Karpas-422 (cell line): ENCODE measurements at regions not wholly inside any gene's neighbourhood (a gene's known extent, or its start where the extent isn't known, plus 50 kb on each side); places are given as distances from the start of the nearest gene placed in this dataset.
A peak's percentile ranks its signal among the peaks of the same experiment; 100 is the strongest.
"Not testable (repeated sequence)": the region's sequence is repeated elsewhere in the genome, so short reads cannot be mapped to it uniquely, and the experiment has no call there.

Source experiments
- DNase-seq: peaks from one replicate; pipeline ENCODE4 v3.0.0-alpha.2; 2015
- H2AFZ ChIP-seq: fragments of 200-600 bp; sonication (generic); 2 replicates; pipeline ENCODE4 v1.6.1; 2014; ENCODE audit warnings: antibody characterized with exemption, low read length, mixed read lengths
- H3K27ac ChIP-seq: fragments of 200-600 bp; sonication (generic); 2 replicates; pipeline ENCODE4 v1.5.1; 2014; ENCODE audit warnings: mild to moderate bottlenecking, low read length, moderate library complexity
- H3K27me3 ChIP-seq: fragments of 200-600 bp; sonication (generic); 2 replicates; pipeline ENCODE4 v1.6.1; 2014; ENCODE audit warnings: low read length, mixed read lengths
- H3K36me3 ChIP-seq: fragments of 200-600 bp; sonication (generic); 2 replicates; pipeline ENCODE4 v1.6.1; 2014; ENCODE audit warnings: low read length, mixed read lengths; ENCODE audit not compliant: insufficient read depth
- H3K4me1 ChIP-seq: fragments of 200-600 bp; sonication (generic); 2 replicates; pipeline ENCODE4 v1.6.1; 2014; ENCODE audit warnings: mild to moderate bottlenecking, low read length, mixed read lengths
- H3K4me2 ChIP-seq: fragments of 200-600 bp; sonication (generic); 2 replicates; pipeline ENCODE4 v1.6.1; 2014; ENCODE audit warnings: low read length, low read depth, mild to moderate bottlenecking; ENCODE audit not compliant: poor library complexity, severe bottlenecking
- H3K4me3 ChIP-seq: fragments of 200-600 bp; sonication (generic); 2 replicates; pipeline ENCODE4 v1.5.1; 2014; ENCODE audit warnings: mild to moderate bottlenecking, antibody characterized with exemption, low read length, mixed read lengths
- H3K79me2 ChIP-seq: fragments of 200-600 bp; sonication (generic); 2 replicates; pipeline ENCODE4 v1.6.1; 2014; ENCODE audit warnings: mild to moderate bottlenecking, low read length, mixed read lengths
- H3K9ac ChIP-seq: fragments of 200-600 bp; sonication (generic); 2 replicates; pipeline ENCODE4 v1.6.0; 2014; ENCODE audit warnings: low read length
- H3K9me2 ChIP-seq: fragments of 200-600 bp; sonication (generic), shearing (Covaris generic); replicated peaks from 2 replicates; pipeline ENCODE4 v1.6.0; 2014; ENCODE audit warnings: mild to moderate bottlenecking, low read length, moderate library complexity; ENCODE audit not compliant: insufficient read depth
- H3K9me3 ChIP-seq: fragments of 300-700, 200-600 bp; sonication (generic); 2 replicates; pipeline ENCODE4 v1.6.1; 2014; ENCODE audit warnings: low read length, mixed read lengths
- H4K20me1 ChIP-seq: fragments of 200-600 bp; sonication (generic); 2 replicates; pipeline ENCODE4 v1.6.1; 2014; ENCODE audit warnings: mild to moderate bottlenecking, antibody characterized with exemption, low read length, low read depth; ENCODE audit not compliant: insufficient read depth

DNA sequence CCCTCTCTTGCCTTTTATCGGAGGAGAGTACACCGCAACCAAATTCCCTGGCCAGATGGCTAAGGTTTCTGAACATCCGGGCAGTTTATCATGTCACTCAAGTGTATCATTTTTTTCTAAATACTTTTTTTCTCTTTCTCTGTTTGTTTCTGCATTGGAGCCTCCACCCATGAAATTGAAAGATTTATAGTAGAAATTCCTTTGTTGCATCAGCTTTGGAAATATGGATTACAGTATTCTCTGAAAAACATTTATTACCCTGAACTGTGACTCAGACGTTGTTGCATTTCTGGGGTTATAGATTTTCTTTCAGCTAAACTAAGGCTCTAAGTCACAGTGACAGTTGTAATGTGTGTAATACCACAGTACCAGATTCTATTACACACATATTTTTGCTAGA, 187.0 kb downstream of the SPTSSA start:
- Histone ChIP-seq H3K36me3 (no peaks in the 10 kb centered on the region), H3K9ac (no peak overlapping the region), H3K79me2 (no peaks in the 10 kb centered on the region), H3K4me2 (no peak overlapping the region), H2AFZ (0 out of 2 replicates have a peak overlapping the region, but pooled peaks have one; percentile 36), H3K27ac (no peak overlapping the region), H4K20me1 (no peaks in the 10 kb centered on the region), H3K27me3 (no peaks in the 10 kb centered on the region), H3K9me2 (no peaks in the 10 kb centered on the region), H3K4me1 (no peaks in the 10 kb centered on the region), H3K9me3 (no peaks in the 10 kb centered on the region), H3K4me3 (no peak overlapping the region)
- no peak for DNase-seq

DNA sequence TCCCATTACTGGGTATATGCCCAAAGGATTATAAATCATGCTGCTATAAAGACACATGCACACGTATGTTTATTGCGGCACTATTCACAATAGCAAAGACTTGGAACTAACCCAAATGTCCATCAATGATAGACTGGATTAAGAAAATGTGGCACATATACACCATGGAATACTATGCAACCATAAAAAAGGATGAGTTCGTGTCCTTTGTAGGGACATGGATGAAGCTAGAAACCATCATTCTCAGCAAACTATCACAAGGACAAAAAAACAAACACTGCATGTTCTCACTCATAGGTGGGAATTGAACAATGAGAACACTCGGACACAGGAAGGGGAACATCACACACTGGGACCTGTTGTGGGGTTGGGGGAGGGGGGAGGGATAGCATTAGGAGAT, 188.3 kb downstream of the SPTSSA start:
- H3K4me2 ChIP-seq, H2AFZ ChIP-seq, H3K27me3 ChIP-seq, H3K9me2 ChIP-seq, H3K9me3 ChIP-seq, DNase-seq, H3K9ac ChIP-seq, H3K4me3 ChIP-seq, H3K27ac ChIP-seq, H3K36me3 ChIP-seq, H3K79me2 ChIP-seq, H4K20me1 ChIP-seq, H3K4me1 ChIP-seq: not testable (repeated sequence)

GRCh38 chr14:34270361-34270760, 191.7 kb downstream of the SPTSSA start:
- no peaks in the 10 kb centered on the region for H3K36me3 ChIP-seq

DNA sequence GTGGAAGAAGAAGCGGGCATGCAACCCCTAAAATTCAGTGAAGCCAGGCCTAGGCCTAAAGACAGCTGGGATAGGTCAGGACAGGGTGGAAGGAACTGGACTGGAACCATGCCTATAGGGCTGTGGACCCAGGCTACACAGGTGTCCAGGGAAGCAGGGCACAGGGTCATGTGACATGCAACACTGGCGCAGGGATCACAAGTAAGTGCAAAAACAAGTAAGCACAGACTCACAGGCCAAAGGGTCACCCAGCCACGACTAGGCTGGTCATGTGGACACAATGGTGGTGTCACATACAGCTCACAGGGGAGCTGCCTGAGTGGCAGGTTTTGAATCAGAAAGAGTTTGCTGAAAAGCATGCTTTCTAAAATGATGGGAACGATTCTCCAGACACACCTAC, 195.7 kb downstream of the SPTSSA start:
- Histone ChIP-seq H3K27ac (no peak overlapping the region), H3K9ac (no peak overlapping the region), H3K4me2 (no peak overlapping the region), H3K9me2 (no peaks in the 10 kb centered on the region), H3K27me3 (no peaks in the 10 kb centered on the region), H3K4me3 (no peak overlapping the region), H3K9me3 (no peaks in the 10 kb centered on the region), H3K36me3 (no peaks in the 10 kb centered on the region), H4K20me1 (no peaks in the 10 kb centered on the region), H3K4me1 (no peaks in the 10 kb centered on the region), H3K79me2 (no peaks in the 10 kb centered on the region), H2AFZ (no peak overlapping the region)
- no peak for DNase-seq

More at GRCh38 chr14:34270361-34270760, 191.7 kb downstream of the SPTSSA start:
- Histone ChIP-seq H3K4me3 (no peak overlapping the region), H4K20me1 (no peaks in the 10 kb centered on the region), H3K4me1 (no peaks in the 10 kb centered on the region), H3K27ac (no peak overlapping the region), H3K27me3 (no peaks in the 10 kb centered on the region), H3K4me2 (no peak overlapping the region), H2AFZ (no peak overlapping the region), H3K9ac (no peak overlapping the region), H3K9me2 (no peaks in the 10 kb centered on the region), H3K9me3 (no peaks in the 10 kb centered on the region), H3K79me2 (no peaks in the 10 kb centered on the region)
- no peak for DNase-seq

DNA sequence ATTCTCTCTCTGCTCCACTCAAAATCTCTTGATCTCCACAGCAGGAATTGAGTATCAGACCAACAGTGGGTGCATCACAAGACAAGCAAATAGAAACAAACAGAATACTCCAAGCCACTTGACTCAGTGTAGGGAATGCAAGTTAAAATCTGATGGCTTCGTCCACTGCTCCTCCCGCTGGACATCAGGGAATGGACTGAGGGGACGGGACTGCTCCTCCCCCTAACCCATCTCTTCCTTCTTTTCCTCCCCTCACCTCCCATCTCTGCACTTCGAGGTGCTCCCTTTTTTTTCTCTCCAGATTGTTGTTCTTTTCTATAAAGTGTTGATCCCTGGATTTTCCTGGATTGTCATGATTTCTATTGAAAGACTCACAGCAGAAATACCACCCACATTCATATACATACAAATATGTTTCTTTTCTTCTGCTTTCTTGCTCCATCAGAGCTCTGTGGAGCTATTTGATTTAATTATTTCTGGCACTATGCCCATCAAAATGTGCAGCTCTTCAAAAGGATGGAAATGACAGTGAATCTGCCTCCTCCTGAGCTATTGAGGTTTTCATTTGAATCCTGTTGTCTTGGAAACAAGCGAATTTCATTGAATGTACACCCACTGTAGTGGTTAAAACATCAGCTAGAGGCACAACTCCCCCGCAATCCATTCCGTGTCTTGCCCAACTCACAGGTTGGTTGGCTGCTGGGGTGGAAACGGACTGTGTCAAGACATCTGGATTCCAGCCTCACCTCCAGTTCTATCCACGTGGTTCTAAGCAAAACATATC, 199.7 kb downstream of the SPTSSA start:
- Histone ChIP-seq H3K27ac (no peak overlapping the region), H3K4me2 (no peak overlapping the region), H2AFZ (no peak overlapping the region), H3K4me3 (no peak overlapping the region), H3K9me3 (no peaks in the 10 kb centered on the region), H3K27me3 (no peaks in the 10 kb centered on the region), H3K36me3 (no peaks in the 10 kb centered on the region), H4K20me1 (no peaks in the 10 kb centered on the region), H3K9me2 (no peaks in the 10 kb centered on the region), H3K4me1 (no peaks in the 10 kb centered on the region), H3K79me2 (no peaks in the 10 kb centered on the region), H3K9ac (no peak overlapping the region)
- DNase-seq: no peak

DNA sequence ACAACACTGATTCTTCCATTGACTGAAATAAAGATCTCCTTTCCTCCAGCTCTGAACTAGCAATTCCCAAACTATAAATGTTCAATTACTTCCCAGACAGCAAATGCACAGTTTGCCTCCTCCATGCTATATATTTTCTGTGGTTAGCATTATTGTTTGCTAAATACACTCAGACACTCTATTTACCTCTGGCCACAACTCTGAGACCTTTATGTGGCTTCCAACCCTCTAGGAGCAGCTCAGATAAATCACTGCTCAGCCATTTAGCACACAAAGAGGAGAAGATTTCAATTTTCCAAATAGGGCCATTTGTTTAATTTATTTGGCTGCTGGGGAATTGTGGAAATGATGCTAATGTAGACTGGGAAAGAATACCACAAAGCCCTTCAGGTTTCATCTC, 202.0 kb downstream of the SPTSSA start:
- no peak overlapping the region for H3K27ac ChIP-seq
- H3K4me2 ChIP-seq: no peak overlapping the region
- no peaks in the 10 kb centered on the region for H3K4me1 ChIP-seq
- no peak overlapping the region for H3K4me3 ChIP-seq
- no peak overlapping the region for H2AFZ ChIP-seq
- no peaks in the 10 kb centered on the region for H3K27me3 ChIP-seq
- H4K20me1 ChIP-seq: no peaks in the 10 kb centered on the region
- no peaks in the 10 kb centered on the region for H3K9me3 ChIP-seq
- no peak overlapping the region for H3K9ac ChIP-seq
- H3K36me3 ChIP-seq: no peaks in the 10 kb centered on the region
- no peaks in the 10 kb centered on the region for H3K79me2 ChIP-seq
- H3K9me2 ChIP-seq: no peaks in the 10 kb centered on the region
- no peak for DNase-seq

DNA sequence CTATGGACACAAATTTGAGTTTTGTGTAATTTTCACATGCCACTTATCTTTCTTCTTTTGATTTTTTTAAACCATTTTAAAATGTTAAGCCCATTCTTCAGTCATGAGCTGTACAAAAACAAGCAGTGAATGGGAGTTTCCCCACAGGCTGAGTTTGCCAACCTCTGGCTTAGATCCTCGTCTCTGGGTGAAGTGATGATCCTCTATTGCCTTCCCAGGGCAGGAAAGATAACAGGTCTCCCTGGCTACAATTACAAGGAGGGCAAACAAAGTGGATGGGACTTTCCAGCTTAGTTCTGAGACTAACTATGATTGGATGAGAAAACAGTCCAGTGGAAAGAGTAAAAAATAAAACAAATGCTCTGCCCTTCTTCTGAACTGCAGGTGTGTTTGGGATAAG, 203.7 kb downstream of the SPTSSA start:
- Histone ChIP-seq H3K36me3 (no peaks in the 10 kb centered on the region), H3K4me3 (no peak overlapping the region), H3K9me3 (no peaks in the 10 kb centered on the region), H4K20me1 (no peaks in the 10 kb centered on the region), H3K9me2 (no peaks in the 10 kb centered on the region), H3K79me2 (no peaks in the 10 kb centered on the region), H3K27me3 (no peaks in the 10 kb centered on the region), H3K27ac (no peak overlapping the region), H3K9ac (no peak overlapping the region), H2AFZ (no peak overlapping the region), H3K4me1 (no peaks in the 10 kb centered on the region), H3K4me2 (no peak overlapping the region)
- DNase-seq: no peak

- H4K20me1 ChIP-seq: no peaks in the 10 kb centered on the region
Observed at GRCh38 chr14:34257505-34257904, 204.5 kb downstream of the SPTSSA start.

More at GRCh38 chr14:34257505-34257904, 204.5 kb downstream of the SPTSSA start:
- no peak for DNase-seq
- Histone ChIP-seq H2AFZ (no peak overlapping the region), H3K27ac (no peak overlapping the region), H3K27me3 (no peaks in the 10 kb centered on the region), H3K79me2 (no peaks in the 10 kb centered on the region), H3K9me2 (no peaks in the 10 kb centered on the region), H3K4me2 (no peak overlapping the region), H3K36me3 (no peaks in the 10 kb centered on the region), H3K9me3 (no peaks in the 10 kb centered on the region), H3K4me1 (no peaks in the 10 kb centered on the region), H3K4me3 (no peak overlapping the region), H3K9ac (no peak overlapping the region)
